Thyroid gland (tissue), 4 donors: ENCODE measurements at regions not wholly inside any gene's neighbourhood (a gene's known extent, or its start where the extent isn't known, plus 50 kb on each side); places are given as distances from the start of the nearest gene placed in this dataset.

Source experiments
- DNase-seq, 2 donors: peaks; one replicate each; pipeline ENCODE4 v3.0.0-alpha.2; 2019
- H3K27ac ChIP-seq, 3 donors: fragments of 200-600 bp; sonication (generic); 1 replicate in 2 of 3; 2 replicates in 1 of 3; pipeline ENCODE4 v1.5.1; 2016 to 2019; ENCODE audit warnings: mild to moderate bottlenecking in 1 of 3, moderate library complexity in 1 of 3
- H3K27me3 ChIP-seq: fragments of 200-600 bp; sonication (generic); one replicate; pipeline ENCODE4 v1.5.1; 2019
- H3K36me3 ChIP-seq, 2 donors: fragments of 200-600 bp; sonication (generic); one replicate each; pipeline ENCODE4 v1.5.1; 2016 to 2019
- H3K4me1 ChIP-seq, 2 donors: fragments of 200-600 bp; sonication (generic); one replicate each; pipeline ENCODE4 v1.5.1; 2017 to 2019
- H3K4me3 ChIP-seq, 3 donors: fragments of 200-600 bp; sonication (generic); replicated peaks in 1 of 3; 1 replicate in 2 of 3; 2 replicates in 1 of 3; pipeline ENCODE4 v1.5.1; 2016; ENCODE audit warnings: mild to moderate bottlenecking in 1 of 3
- H3K9me3 ChIP-seq: fragments of 200-600 bp; sonication (generic); one replicate; pipeline ENCODE4 v1.5.1; 2017
- CTCF ChIP-seq, 6 experiments: fragments of 200-600 bp in 3 of 6; fragments of 450-650 bp in 3 of 6; sonication (generic) in 3 of 6; IDR thresholded peaks; one replicate each; pipeline ENCODE4 v1.5.1; 2016 to 2019; ENCODE audit warnings: antibody characterized with exemption in 6 of 6, mild to moderate bottlenecking in 2 of 6, inconsistent platforms in 1 of 6, moderate library complexity in 1 of 6
- POLR2A ChIP-seq, 2 donors: fragments of 450-650 bp; IDR thresholded peaks; one replicate each; pipeline ENCODE4 v1.6.1; 2017; ENCODE audit warnings: antibody characterized with exemption in 2 of 2, mild to moderate bottlenecking in 2 of 2, moderate library complexity in 1 of 2
- WGBS, 2 donors: methylation state at CpG; one replicate each; pipeline ENCODE4 v1.1.5; 2017; 5-methylcytosine and 5-hydroxymethylcytosine counted together
- intact Hi-C: fragments of 100-400 bp; cut with DNase I; formaldehyde crosslinking; loops from one replicate; pipeline ENCODE4 v1.15.1; 2023

- TF ChIP-seq POLR2A (IDR thresholded peaks at IDR 0.05) (no peak), CTCF (IDR thresholded peaks at IDR 0.05) (no peak)
- no peaks in the 10 kb centered on the region for H3K9me3 ChIP-seq
- peaks cover 5 to 6% of the 10 kb centered on the region in 2 donors for H3K4me1 ChIP-seq
- intact Hi-C loops: no loop called here
- no peaks in the 10 kb centered on the region for H3K36me3 ChIP-seq
- no peak overlapping the region for H3K4me3 ChIP-seq
- no peak overlapping the region for H3K27ac ChIP-seq
- H3K27me3 ChIP-seq: no peaks in the 10 kb centered on the region
- 78 to 79% methylated on average over 7 of the region's 7 CpGs for WGBS, 2 donors
- DNase-seq: no peak
Observed at GRCh38 chr4:144582105-144582850, 63.7 kb upstream of the HHIP start.

GRCh38 chr4:144582975-144583374 lies 63.0 kb upstream of the HHIP start:
- 36 to 45% methylated on average over 3 of the region's 3 CpGs for WGBS, 2 donors
- intact Hi-C loops: no loop called here
- no peak overlapping the region for H3K27ac ChIP-seq
- H3K27me3 ChIP-seq: no peaks in the 10 kb centered on the region
- H3K9me3 ChIP-seq: no peaks in the 10 kb centered on the region
- H3K4me1 ChIP-seq: peaks cover 5 to 6% of the 10 kb centered on the region in 2 donors
- H3K4me3 ChIP-seq: no peak overlapping the region
- no peak for DNase-seq
- no peaks in the 10 kb centered on the region for H3K36me3 ChIP-seq
- TF ChIP-seq CTCF (IDR thresholded peaks at IDR 0.05) (no peak), POLR2A (IDR thresholded peaks at IDR 0.05) (no peak)

GRCh38 chr4:144583658-144584057 lies 62.3 kb upstream of the HHIP start:
- H3K27me3 ChIP-seq: no peaks in the 10 kb centered on the region
- TF ChIP-seq POLR2A (IDR thresholded peaks at IDR 0.05): no peak
- no peak for TF ChIP-seq CTCF (IDR thresholded peaks at IDR 0.05)
- H3K9me3 ChIP-seq: no peaks in the 10 kb centered on the region
- H3K36me3 ChIP-seq: no peaks in the 10 kb centered on the region
- no peak overlapping the region for H3K27ac ChIP-seq
- H3K4me1 ChIP-seq: peaks cover 5 to 6% of the 10 kb centered on the region in 2 donors
- intact Hi-C loops: no loop called here
- no peak for DNase-seq
- no peak overlapping the region for H3K4me3 ChIP-seq

GRCh38 chr4:144584428-144584827 lies 61.5 kb upstream of the HHIP start:
- TF ChIP-seq POLR2A (IDR thresholded peaks at IDR 0.05) (no peak), CTCF (IDR thresholded peaks at IDR 0.05) (no peak)
- Histone ChIP-seq H3K9me3 (no peaks in the 10 kb centered on the region), H3K4me1 (peaks cover 5 to 6% of the 10 kb centered on the region in 2 donors), H3K27ac (no peak overlapping the region), H3K36me3 (no peaks in the 10 kb centered on the region), H3K4me3 (no peak overlapping the region), H3K27me3 (no peaks in the 10 kb centered on the region)
- 59 to 64% methylated on average over 2 to 3 of the region's 3 CpGs for whole genome bisulfite sequencing, 2 donors
- DNase-seq: no peak
- intact Hi-C loops: no loop called here

- TF ChIP-seq CTCF (IDR thresholded peaks at IDR 0.05) (no peak), POLR2A (IDR thresholded peaks at IDR 0.05) (no peak)
- no peaks in the 10 kb centered on the region for H3K4me1 ChIP-seq
- 93 to 97% methylated on average over 2 of the region's 2 CpGs for WGBS, 2 donors
- no peaks in the 10 kb centered on the region for H3K27me3 ChIP-seq
- no peak overlapping the region for H3K27ac ChIP-seq
- intact Hi-C loops: no loop called here
- H3K9me3 ChIP-seq: no peaks in the 10 kb centered on the region
- no peak overlapping the region for H3K4me3 ChIP-seq
- DNase-seq: no peak
- no peaks in the 10 kb centered on the region for H3K36me3 ChIP-seq
Observed at GRCh38 chr4:144589512-144589911, 56.4 kb upstream of the HHIP start.
